Nephron (organoid): ENCODE measurements at regions not wholly inside any gene's neighbourhood (a gene's known extent, or its start where the extent isn't known, plus 50 kb on each side); places are given as distances from the start of the nearest gene placed in this dataset.

Experiments
- H3K27ac Mint-ChIP-seq, 3 experiments: 2 replicates each; pipeline ENCODE4 v1.8.0; 2020; ENCODE audit warnings: mixed read lengths in 3 of 3, mild to moderate bottlenecking in 2 of 3, moderate library complexity in 1 of 3
- H3K27me3 Mint-ChIP-seq: 2 replicates; pipeline ENCODE4 v1.8.0; 2021; ENCODE audit warnings: low read depth, mild to moderate bottlenecking, moderate library complexity, mixed read lengths
- H3K36me3 Mint-ChIP-seq: 2 replicates; pipeline ENCODE4 v1.8.0; 2020; ENCODE audit warnings: low read depth, mixed read lengths
- H3K4me1 Mint-ChIP-seq: 2 replicates; pipeline ENCODE4 v1.8.0; 2020; ENCODE audit warnings: mixed read lengths
- H3K4me3 Mint-ChIP-seq, 3 experiments: 2 replicates each; pipeline ENCODE4 v1.8.0; 2020; ENCODE audit warnings: mild to moderate bottlenecking in 3 of 3, mixed read lengths in 3 of 3, moderate library complexity in 2 of 3
- H3K9me3 Mint-ChIP-seq: 2 replicates; pipeline ENCODE4 v1.8.0; 2020; ENCODE audit warnings: mixed read lengths
- CTCF ChIP-seq, 3 experiments: fragments of 200-600 bp; sonication (generic); IDR thresholded peaks; one replicate each; pipeline ENCODE4 v1.5.0; 2021; ENCODE audit warnings: antibody characterized with exemption in 3 of 3; ENCODE audit not compliant: unreplicated experiment in 3 of 3

DNA sequence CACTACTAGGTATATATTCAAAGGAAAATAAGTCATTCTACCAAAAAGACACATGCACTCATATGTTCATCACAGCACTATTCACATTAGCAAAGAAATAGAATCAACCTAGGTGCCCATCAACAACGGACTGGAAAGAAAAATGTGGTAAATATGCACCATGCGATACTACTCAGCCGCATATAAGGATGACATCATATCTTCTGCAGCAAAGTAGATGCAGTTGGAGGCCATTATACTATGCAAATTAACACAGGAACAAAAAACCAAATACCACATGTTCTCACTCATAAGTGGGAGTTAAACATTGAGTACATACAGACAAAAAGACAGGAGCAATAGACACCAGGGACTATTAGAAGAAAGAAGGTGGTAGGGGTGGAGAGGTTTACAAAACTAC, 412.1 kb upstream of the CWC22 start:
- no peaks in the 10 kb centered on the region for H3K27me3 Mint-ChIP-seq
- no peak overlapping the region for H3K4me3 Mint-ChIP-seq
- peaks cover 9% of the 10 kb centered on the region for H3K4me1 Mint-ChIP-seq
- no peak for TF ChIP-seq CTCF (IDR thresholded peaks at IDR 0.05; ENCODE audit: unreplicated experiment in 3 of 3)
- no peaks in the 10 kb centered on the region for H3K36me3 Mint-ChIP-seq
- H3K9me3 Mint-ChIP-seq = peaks cover 6% of the 10 kb centered on the region
- no peak overlapping the region for H3K27ac Mint-ChIP-seq

DNA sequence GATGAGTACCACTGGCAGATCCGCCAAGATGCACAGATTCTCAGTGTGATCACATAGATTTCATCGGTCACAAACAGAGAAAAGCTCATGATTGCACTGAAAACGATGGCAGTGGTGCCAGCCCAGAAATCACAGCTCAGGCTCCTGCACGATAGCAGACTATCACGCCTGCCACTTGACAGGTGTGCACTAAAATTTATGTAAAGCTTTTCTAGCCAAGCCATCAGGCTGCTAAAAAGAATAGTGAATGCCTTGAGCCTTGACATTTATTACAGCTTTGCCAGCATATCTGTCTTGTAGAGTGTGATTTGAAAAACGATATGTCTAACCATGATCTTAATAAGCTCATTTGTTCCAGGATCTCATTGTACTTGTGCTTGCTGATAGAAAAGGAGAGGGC, 409.5 kb upstream of the CWC22 start:
- Mint-ChIP-seq H3K4me1 (peaks cover 22% of the 10 kb centered on the region), H3K4me3 (no peak overlapping the region), H3K27me3 (peaks cover 4% of the 10 kb centered on the region), H3K27ac (no peak overlapping the region), H3K36me3 (no peaks in the 10 kb centered on the region), H3K9me3 (peaks cover 6% of the 10 kb centered on the region)
- no peak for TF ChIP-seq CTCF (IDR thresholded peaks at IDR 0.05; ENCODE audit: unreplicated experiment in 3 of 3)

DNA sequence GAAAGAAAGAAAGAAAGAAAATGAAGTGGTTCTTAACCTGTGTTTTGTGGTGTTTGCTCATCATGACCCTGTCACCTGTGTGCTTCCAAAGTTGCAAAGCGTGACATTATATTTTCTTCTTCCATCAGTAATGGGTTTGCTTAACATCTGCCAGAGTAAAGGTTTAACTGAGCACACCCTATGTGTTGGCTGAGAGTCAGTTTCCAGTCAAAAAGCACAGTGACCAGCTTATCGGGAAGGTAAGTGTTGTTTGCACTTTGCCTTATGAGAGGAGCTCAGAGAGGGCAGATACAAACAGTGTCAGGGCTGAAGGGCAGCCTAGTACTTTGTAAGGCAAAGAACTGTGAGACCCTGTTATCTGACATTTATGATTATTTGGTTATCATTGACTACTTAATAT, 406.2 kb upstream of the CWC22 start:
- no peak overlapping the region for H3K4me3 Mint-ChIP-seq

GRCh38 chr2:180412219-180412618, 405.1 kb upstream of the CWC22 start:
- Mint-ChIP-seq H3K36me3 (no peaks in the 10 kb centered on the region), H3K4me1 (peaks cover 28% of the 10 kb centered on the region), H3K4me3 (no peak overlapping the region), H3K9me3 (no peaks in the 10 kb centered on the region), H3K27me3 (peaks cover 4% of the 10 kb centered on the region), H3K27ac (peak overlapping the region; percentile 88)
- no peak for TF ChIP-seq CTCF (IDR thresholded peaks at IDR 0.05; ENCODE audit: unreplicated experiment in 3 of 3)

More for the DNA sequence above, 406.2 kb upstream of the CWC22 start:
- TF ChIP-seq CTCF (IDR thresholded peaks at IDR 0.05; ENCODE audit: unreplicated experiment in 3 of 3) = no peak
- Mint-ChIP-seq H3K4me1 (peaks cover 28% of the 10 kb centered on the region), H3K9me3 (no peaks in the 10 kb centered on the region), H3K27ac (peak overlapping the region in 2 of 3 experiments; percentile 18 to 39), H3K36me3 (no peaks in the 10 kb centered on the region), H3K27me3 (peaks cover 4% of the 10 kb centered on the region)

DNA sequence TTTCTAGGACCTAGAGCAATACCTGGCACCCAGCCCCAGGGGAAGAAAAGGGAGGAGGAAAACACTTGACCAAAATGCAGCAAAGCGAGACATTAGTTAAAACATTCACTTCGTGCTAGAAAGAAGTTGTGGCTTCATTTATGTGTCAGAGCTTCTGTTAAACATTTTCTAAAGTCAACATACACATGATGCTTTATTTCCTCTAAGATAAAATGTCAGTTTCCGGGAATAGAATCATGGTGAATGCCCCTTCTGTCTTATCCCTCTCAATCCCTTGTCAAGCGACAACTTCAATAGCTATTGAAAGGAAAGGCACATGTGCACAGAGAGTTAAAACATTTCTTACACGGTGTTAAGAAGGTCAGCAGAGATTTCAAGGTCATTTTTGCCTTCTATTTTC, 404.6 kb upstream of the CWC22 start:
- TF ChIP-seq CTCF (IDR thresholded peaks at IDR 0.05; ENCODE audit: unreplicated experiment in 3 of 3) = no peak
- Mint-ChIP-seq H3K4me3 (peak overlapping the region in 2 of 3 experiments; percentile 10 to 13), H3K36me3 (no peaks in the 10 kb centered on the region), H3K27ac (peak overlapping the region; percentile 88), H3K4me1 (peaks cover 24% of the 10 kb centered on the region), H3K9me3 (no peaks in the 10 kb centered on the region), H3K27me3 (peaks cover 4% of the 10 kb centered on the region)

GRCh38 chr2:180406687-180407086, 399.6 kb upstream of the CWC22 start:
- no peaks in the 10 kb centered on the region for H3K9me3 Mint-ChIP-seq
- no peak overlapping the region for H3K27ac Mint-ChIP-seq
- peaks cover 7% of the 10 kb centered on the region for H3K4me1 Mint-ChIP-seq
- no peak overlapping the region for H3K4me3 Mint-ChIP-seq
- TF ChIP-seq CTCF (IDR thresholded peaks at IDR 0.05; ENCODE audit: unreplicated experiment in 3 of 3) = no peak
- H3K27me3 Mint-ChIP-seq = no peaks in the 10 kb centered on the region
- H3K36me3 Mint-ChIP-seq = no peaks in the 10 kb centered on the region
